K562 (cell line): ENCODE measurements at regions not wholly inside any gene's neighbourhood (a gene's known extent, or its start where the extent isn't known, plus 50 kb on each side); places are given as distances from the start of the nearest gene placed in this dataset.

ENCODE experiments used
- ATAC-seq: fragments of 200-7000 bp; cut with Tn5 transposase; 3 replicates; pipeline ENCODE4 v1.9.1; 2020; ENCODE audit warnings: moderate library complexity
- BruUV-seq: library from RNA; stranded (reverse); fragments of 400-500 nt; replicated peaks from 2 replicates; lab custom pipeline; 2021; lab: Mats Ljungman, UMichigan
- CTCF ChIA-PET: fragments of 300-600 bp; formaldehyde crosslinking; extraction: SDS; loops from one replicate; lab custom pipeline; 2021; ENCODE audit warnings: low intra/inter-chr PET ratio; lab: Yijun Ruan, JAX
- POLR2A ChIA-PET: fragments of 300-600, 350-650 bp; sonication (Branson Sonifier 250); formaldehyde crosslinking; extraction: SDS; loops from one replicate; lab custom pipeline; 2021; ENCODE audit warnings: antibody characterized with exemption, inconsistent platforms; lab: Yijun Ruan, JAX
- DNase-seq, 4 experiments: peaks; one replicate each; pipeline versions ENCODE4 v3.0.0 to v3.0.0-alpha.2; 2011 to 2018; ENCODE audit warnings: low spot score in 3 of 4, mixed read lengths in 3 of 4; ENCODE audit errors: extremely low read depth in 1 of 4
- FAIRE-seq: peaks from 2 replicates; lab custom pipeline; 2011; peaks lifted over from hg19 to GRCh38; lab: Jason Lieb, UNC
- H2AFZ ChIP-seq: 2 replicates; pipeline ENCODE4 v1.6.0; 2011; ENCODE audit warnings: low read depth, low read length, control low read depth, inconsistent platforms
- H3K27ac ChIP-seq: fragments of 200-600 bp; 3 replicates; pipeline ENCODE4 v1.8.0; 2011; ENCODE audit warnings: low read depth, mild to moderate bottlenecking, control low read depth, inconsistent platforms, low read length, moderate library complexity, mixed read lengths; ENCODE audit errors: extremely low read depth
- H3K27me3 ChIP-seq, 2 experiments: fragments of 300-600 bp in 1 of 2; 2 replicates in 1 of 2; 3 replicates in 1 of 2; pipeline versions ENCODE4 v1.6.0 to v1.8.0; 2011; ENCODE audit warnings: inconsistent platforms in 2 of 2, low read length in 2 of 2, mild to moderate bottlenecking in 1 of 2, mixed read lengths in 1 of 2, moderate library complexity in 1 of 2; ENCODE audit not compliant: control insufficient read depth in 2 of 2, insufficient read depth in 2 of 2
- H3K36me3 ChIP-seq: fragments of 300-600 bp; 3 replicates; pipeline ENCODE4 v1.8.0; 2011; ENCODE audit warnings: mild to moderate bottlenecking, low read length, inconsistent platforms; ENCODE audit not compliant: control insufficient read depth, insufficient read depth
- H3K4me1 ChIP-seq, 2 experiments: fragments of 200-600 bp in 1 of 2; replicated peaks in 1 of 2; 2 replicates in 1 of 2; 3 replicates in 1 of 2; pipeline versions ENCODE4 v1.5.1 to v1.8.0; 2011; ENCODE audit warnings: inconsistent platforms in 2 of 2, low read length in 2 of 2, mild to moderate bottlenecking in 1 of 2, mixed read lengths in 1 of 2, moderate library complexity in 1 of 2; ENCODE audit not compliant: control insufficient read depth in 2 of 2, insufficient read depth in 2 of 2
- H3K4me2 ChIP-seq: 2 replicates; pipeline ENCODE4 v1.6.1; 2011; ENCODE audit warnings: low read length, control low read depth, inconsistent platforms, mixed read lengths; ENCODE audit not compliant: insufficient read depth
- H3K4me3 ChIP-seq: fragments of 200-600 bp; sonication (generic), shearing (Covaris generic); 2 replicates; pipeline ENCODE4 v1.5.1; 2016; ENCODE audit warnings: control low read depth, inconsistent platforms
- H3K79me2 ChIP-seq: fragments of 200-600 bp; 3 replicates; pipeline ENCODE4 v1.8.0; 2011; ENCODE audit warnings: low read length, inconsistent platforms; ENCODE audit not compliant: control insufficient read depth, insufficient read depth
- H3K9ac ChIP-seq, 2 experiments: 2 replicates each; pipeline versions ENCODE4 v1.6.0 to v1.6.1; 2011; ENCODE audit warnings: low read depth in 2 of 2, low read length in 2 of 2, control low read depth in 1 of 2, inconsistent platforms in 1 of 2, mild to moderate bottlenecking in 1 of 2, mixed read lengths in 1 of 2; ENCODE audit not compliant: insufficient read depth in 1 of 2
- H3K9me1 ChIP-seq: one replicate; pipeline ENCODE4 v1.6.0; 2011; ENCODE audit warnings: inconsistent platforms, mild to moderate bottlenecking, low read length, moderate library complexity; ENCODE audit not compliant: control insufficient read depth, insufficient read depth
- H3K9me3 ChIP-seq: replicated peaks from 2 replicates; pipeline ENCODE4 v1.5.1; 2011; ENCODE audit warnings: low read depth, low read length, inconsistent platforms; ENCODE audit not compliant: control insufficient read depth, insufficient read depth
- H4K20me1 ChIP-seq: replicated peaks from 2 replicates; pipeline ENCODE4 v1.6.1; 2011; ENCODE audit warnings: low read length, inconsistent platforms, mixed read lengths; ENCODE audit not compliant: control insufficient read depth, insufficient read depth
- GMEB1 ChIP-seq: fragments of 250-450 bp; sonication (Bioruptor Pico); IDR thresholded peaks from 2 replicates; pipeline ENCODE4 v1.4.0; 2020; ENCODE audit warnings: mild to moderate bottlenecking
- RBBP5 ChIP-seq: fragments of 200-600 bp; sonication (generic); IDR thresholded peaks from 2 replicates; pipeline ENCODE4 v1.6.1; 2012; ENCODE audit warnings: borderline replicate concordance, mild to moderate bottlenecking, low read length, control low read depth, inconsistent platforms; ENCODE audit not compliant: insufficient read depth, poor library complexity, severe bottlenecking
- RBM39 ChIP-seq: fragments of 200-400 bp; formaldehyde crosslinking; optimal IDR thresholded peaks from 2 replicates; pipeline ENCODE3; 2018; ENCODE audit warnings: low read depth, low read length
- RHOXF2B ChIP-seq: fragments of 250-450 bp; sonication (Bioruptor Pico); conservative IDR thresholded peaks from 2 replicates; pipeline ENCODE4 v1.5.1; 2021
- TGIF2 ChIP-seq: sonication (generic); formaldehyde crosslinking; IDR thresholded peaks from 2 replicates; pipeline ENCODE4 v1.8.1; 2022; ENCODE audit warnings: mild to moderate bottlenecking, missing genetic modification reagents, moderate library complexity
- ZBTB40 ChIP-seq, 2 experiments: fragments of 450-650 bp in 1 of 2; sonication (generic) in 1 of 2; formaldehyde crosslinking in 1 of 2; IDR thresholded peaks; 2 replicates each; pipeline versions ENCODE4 v1.7.1 to v1.9.0; 2016 to 2022; ENCODE audit warnings: inconsistent platforms in 1 of 2, mild to moderate bottlenecking in 1 of 2, missing genetic modification reagents in 1 of 2
- WGBS: fragments of 100-300 bp; shearing (Covaris generic); methylation state at CpG from one replicate; pipeline ENCODE4 v1.1.6; 2016; ENCODE audit warnings: low coverage, mixed read lengths; ENCODE audit not compliant: insufficient coverage; ENCODE audit errors: missing lambda C conversion rate; 5-methylcytosine and 5-hydroxymethylcytosine counted together
- in situ Hi-C: fragments of 300-500 bp; cut with MboI; formaldehyde crosslinking; loops from 4 replicates; pipeline ENCODE4 v1.15.0; 2018; ENCODE audit warnings: inconsistent platforms, mixed read lengths
- intact Hi-C: fragments of 100-400 bp; cut with micrococcal nuclease; formaldehyde crosslinking; loops from 2 replicates; pipeline ENCODE4 v1.14.2; 2022
- TF ChIP-seq, protein P1 (sequence below): sonication (generic); formaldehyde crosslinking; IDR thresholded peaks from 2 replicates; pipeline ENCODE4 v1.5.0; 2020; ENCODE audit warnings: missing genetic modification reagents

GRCh38 chr5:152638996-152639552 lies 234.0 kb upstream of the NMUR2 start:
- Histone ChIP-seq H3K9me3 (no peaks in the 10 kb centered on the region), H4K20me1 (no peaks in the 10 kb centered on the region), H3K27me3 (no peaks in the 10 kb centered on the region), H3K36me3 (no peaks in the 10 kb centered on the region), H3K9ac (no peak overlapping the region), H3K27ac (no peak overlapping the region), H3K9me1 (no peaks in the 10 kb centered on the region), H3K79me2 (no peaks in the 10 kb centered on the region), H3K4me2 (no peak overlapping the region), H3K4me1 (no peaks in the 10 kb centered on the region), H3K4me3 (no peak overlapping the region), H2AFZ (no peak overlapping the region)
- CTCF ChIA-PET = no interaction called here
- no peak for ATAC-seq
- WGBS = 0% methylated on average over 2 of the region's 2 CpGs
- BruUV-seq = no TSS peak
- in situ Hi-C loops (no loop called here), intact Hi-C loops (no loop called here)
- no peak for DNase-seq
- no peak for FAIRE-seq
- POLR2A ChIA-PET = no interaction called here
- TF ChIP-seq GMEB1 (CRISPR knock-in tag) = no peak
- TF ChIP-seq RBBP5 = no peak
- no peak for TF ChIP-seq TGIF2 (CRISPR knock-in tag)
- TF ChIP-seq RHOXF2B (CRISPR knock-in tag) = no peak
- TF ChIP-seq, protein P1, sequence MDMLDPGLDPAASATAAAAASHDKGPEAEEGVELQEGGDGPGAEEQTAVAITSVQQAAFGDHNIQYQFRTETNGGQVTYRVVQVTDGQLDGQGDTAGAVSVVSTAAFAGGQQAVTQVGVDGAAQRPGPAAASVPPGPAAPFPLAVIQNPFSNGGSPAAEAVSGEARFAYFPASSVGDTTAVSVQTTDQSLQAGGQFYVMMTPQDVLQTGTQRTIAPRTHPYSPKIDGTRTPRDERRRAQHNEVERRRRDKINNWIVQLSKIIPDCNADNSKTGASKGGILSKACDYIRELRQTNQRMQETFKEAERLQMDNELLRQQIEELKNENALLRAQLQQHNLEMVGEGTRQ (CRISPR knock-in tag) = no peak
- TF ChIP-seq ZBTB40 (IDR thresholded peaks at IDR 0.05) = no peak
- TF ChIP-seq ZBTB40 (CRISPR knock-in tag; IDR thresholded peaks at IDR 0.05) = no peak
- TF ChIP-seq RBM39 = no peak
